ENCODE measurements at regions not wholly inside any gene's neighbourhood (a gene's known extent, or its start where the extent isn't known, plus 50 kb on each side); places are given as distances from the start of the nearest gene placed in this dataset.
"Not testable (repeated sequence)": the region's sequence is repeated elsewhere in the genome, so short reads cannot be mapped to it uniquely, and the experiment has no call there.

DNA sequence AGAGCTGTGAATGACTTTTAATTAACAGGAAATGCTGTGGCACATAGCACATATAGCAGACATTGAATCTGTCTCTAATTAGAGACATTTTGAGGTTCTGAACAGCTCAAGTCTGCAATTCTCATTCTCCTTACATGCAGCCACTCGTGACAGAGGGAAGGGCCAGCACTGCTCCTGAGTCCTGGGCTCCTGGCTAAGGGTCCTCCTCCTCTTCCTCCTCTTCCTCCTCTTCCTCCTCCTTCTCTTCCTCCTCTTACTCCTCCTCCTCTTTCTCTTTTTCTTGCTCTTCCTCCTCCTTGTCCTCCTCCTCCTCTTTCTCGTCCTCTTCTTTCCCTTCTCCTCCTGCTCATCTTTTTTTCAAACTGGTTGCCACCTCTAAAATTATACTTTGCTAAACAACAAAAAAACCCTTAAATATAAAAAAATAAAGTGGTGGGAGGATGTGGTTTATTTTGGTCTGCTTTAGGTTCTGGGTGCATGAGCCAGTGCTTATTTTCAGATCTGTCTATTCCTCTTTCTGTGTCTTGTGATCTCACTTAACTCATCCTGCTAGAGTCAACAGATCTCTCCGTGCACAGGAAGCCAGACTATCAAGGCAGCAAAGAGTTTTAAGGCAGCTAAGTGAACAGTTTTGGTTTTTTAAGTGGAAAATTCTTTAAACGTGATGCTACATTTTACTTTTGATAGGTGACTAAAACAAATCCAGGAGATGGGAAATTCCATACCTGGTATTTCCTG is 159.3 kb downstream of the CD83 start:
- DNase-seq: no peak

DNA sequence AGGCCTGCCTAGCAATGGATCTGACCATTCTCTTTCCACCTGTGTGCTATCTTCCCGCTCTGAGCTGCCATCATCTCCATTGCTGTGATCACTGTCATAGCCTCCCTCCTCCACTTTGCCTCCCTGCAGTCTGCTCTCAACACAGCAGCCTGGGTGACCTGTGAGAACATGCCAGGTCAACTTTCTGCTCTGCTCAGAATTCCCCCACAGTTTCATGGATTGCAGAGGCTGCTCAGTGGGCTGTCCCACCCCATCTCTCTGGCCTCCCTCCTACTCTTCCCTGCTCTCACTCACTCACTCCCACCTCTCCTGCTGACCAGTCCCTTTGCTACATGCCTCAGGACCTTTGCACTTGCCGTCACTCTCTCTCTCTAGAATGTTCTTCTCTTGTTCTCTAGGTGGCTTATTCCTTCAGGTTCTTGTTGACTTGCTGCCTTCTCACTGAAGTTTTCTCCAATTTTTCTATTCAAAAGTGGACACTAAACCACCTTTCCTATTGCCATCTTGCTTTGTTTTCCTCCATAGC is 159.9 kb downstream of the CD83 start:
- DNase-seq: no peak

DNA sequence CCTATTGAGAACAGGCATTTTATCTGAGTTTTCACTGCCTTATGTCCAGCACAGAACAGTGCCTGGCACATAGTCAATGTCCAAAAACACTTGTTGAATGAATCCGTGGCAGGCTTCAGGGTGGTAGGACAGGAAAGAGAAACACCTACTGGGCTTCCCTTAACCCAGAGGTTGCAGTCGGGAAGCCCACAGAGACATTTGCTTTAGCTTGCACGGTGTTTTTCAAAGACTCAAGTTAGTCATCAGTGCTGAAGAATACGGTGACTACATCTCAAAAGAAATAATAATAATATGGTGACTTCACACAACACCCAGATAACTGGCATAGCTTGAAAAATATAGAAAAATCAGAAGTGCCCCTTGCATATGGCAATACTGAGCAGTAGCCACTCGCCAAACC is 160.4 kb downstream of the CD83 start:
- DNase-seq: no peak

DNA sequence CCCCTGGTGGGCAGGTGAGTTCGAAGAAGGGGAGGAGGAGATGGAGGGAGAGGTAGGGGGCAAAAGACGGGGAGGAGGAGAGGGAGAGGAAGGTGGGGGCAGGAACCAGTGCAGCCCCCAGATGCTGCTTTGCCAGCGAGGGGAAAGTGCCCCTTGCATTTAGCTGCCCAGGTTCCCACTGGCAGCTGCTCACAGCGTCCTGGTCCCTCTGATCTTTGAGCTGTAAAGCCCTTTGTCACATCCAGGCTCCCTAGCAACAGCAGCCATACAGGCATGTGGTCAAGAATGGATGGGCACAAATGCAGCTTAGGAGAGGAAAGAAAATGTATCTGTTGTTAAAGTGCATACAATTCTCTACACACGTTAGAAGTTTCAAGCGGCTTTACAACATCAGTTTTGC is 160.9 kb downstream of the CD83 start:
- no peak for DNase-seq

DNA sequence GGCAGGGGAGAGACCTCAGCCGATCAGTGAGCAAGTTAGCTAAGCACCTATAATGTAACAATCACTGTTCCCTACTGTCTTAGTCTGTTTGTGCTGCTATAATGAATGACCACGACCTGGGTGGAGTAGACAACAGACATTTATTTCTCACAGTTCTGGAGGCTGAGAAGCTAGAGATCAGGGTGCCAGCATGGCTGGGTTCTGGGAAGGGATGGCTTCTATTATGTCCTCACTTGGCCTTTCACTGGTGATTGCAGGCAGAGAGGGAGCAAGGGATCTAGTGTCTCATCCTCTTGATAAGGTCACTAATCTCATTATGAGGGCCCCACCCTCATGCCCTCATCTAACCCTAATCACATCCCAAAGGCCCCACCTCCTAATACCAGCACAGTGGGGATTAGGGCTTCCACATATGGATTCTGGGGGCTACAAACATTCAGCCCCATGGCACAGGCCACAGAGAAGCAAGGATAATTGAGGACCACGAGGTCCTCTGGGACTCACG is 162.5 kb downstream of the CD83 start:
- no peak for DNase-seq

DNA sequence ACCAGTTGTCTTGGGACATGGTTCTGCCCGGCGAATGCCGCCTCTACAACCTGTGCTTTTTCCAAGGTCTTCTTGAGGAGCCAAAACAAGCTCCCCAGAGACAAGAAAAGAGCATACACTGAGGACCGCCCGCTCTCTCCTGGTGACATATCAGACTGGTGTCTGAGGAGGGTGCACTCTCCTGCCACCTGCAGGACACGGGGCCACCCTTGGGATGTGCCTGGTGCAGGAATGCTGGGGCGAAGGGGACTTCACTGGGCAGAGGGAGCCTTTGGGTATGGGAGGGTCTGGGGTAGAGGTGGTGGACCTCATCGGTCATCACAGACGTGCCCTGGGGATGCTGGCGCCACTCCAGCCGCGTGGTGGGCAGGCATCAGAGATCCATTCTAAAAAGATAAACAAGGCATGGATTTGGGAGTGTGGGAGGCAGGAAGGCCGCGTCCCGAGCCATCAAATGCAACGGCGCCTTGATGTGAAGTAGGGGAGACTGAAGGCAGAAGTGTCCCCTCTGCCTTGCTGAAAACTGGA is 163.3 kb downstream of the CD83 start:
- no peak for DNase-seq

DNA sequence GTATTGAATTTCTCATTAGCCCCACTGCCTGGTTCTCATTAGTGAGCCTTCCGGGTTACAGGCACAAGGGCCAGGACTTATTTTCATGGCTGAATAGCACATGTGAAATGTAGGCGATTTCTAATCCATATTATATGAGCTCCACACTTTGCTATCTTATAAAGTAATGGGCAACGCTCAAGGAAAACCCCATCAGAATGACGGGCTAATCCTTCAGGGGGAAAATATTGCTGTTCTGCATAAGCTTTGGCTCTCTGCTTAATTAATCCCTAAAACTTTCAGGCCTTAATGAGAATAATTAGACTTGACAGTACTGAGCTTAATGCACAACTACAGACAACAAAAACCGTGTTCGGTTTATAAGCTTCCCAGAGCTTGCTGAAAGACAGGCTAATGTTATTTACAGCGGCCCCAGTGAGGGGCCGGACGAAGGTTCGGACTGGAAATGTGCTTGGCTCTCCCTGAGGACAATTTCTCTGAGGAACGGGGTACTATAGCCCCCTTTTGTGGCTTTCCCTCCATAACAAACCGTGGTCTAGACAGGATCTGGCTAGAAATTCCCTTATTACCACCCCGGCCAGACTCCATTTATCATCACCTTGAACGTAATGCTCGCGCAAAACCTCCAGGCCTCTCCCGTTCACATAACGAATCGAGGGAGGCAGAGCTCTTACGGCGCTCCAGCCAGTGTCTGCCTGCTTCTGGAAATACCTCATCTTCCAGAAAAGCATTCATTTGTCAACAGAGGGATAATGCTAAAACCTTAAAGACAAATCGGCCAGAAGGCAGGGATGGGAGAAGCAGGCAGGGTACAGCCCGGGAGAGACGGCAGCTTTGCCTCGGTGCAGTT is 164.5 kb downstream of the CD83 start:
- no peak for DNase-seq

DNA sequence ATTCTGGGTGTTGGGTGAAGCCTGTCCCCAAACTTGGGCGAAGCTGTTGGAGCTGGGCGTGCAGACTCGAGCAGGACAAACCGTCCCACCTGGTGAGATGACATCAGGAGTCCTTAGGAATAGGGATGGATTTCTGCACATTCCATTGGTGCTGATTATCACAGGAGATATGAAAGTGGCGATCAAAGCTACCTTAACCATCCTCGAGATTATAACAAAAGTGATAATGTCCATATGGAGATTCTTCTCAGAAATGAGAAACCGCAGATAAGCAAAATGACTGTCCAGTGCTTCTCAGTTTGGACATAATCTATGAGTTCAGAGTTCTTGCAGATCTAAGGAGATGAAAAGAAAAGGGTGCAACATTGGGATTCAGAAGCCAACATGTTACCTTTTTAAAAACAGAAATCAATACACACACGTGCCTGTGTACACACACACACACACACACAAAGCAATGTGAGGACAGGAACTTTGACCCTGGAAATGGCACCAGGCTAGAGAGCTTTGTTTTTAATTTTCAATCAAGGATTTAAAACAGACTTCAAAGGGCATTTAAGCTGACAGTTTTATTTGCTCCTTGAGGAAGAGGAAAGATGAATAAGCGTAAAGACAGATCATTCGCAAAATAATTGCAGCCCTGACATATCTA is 165.4 kb downstream of the CD83 start:
- no peak for DNase-seq

DNA sequence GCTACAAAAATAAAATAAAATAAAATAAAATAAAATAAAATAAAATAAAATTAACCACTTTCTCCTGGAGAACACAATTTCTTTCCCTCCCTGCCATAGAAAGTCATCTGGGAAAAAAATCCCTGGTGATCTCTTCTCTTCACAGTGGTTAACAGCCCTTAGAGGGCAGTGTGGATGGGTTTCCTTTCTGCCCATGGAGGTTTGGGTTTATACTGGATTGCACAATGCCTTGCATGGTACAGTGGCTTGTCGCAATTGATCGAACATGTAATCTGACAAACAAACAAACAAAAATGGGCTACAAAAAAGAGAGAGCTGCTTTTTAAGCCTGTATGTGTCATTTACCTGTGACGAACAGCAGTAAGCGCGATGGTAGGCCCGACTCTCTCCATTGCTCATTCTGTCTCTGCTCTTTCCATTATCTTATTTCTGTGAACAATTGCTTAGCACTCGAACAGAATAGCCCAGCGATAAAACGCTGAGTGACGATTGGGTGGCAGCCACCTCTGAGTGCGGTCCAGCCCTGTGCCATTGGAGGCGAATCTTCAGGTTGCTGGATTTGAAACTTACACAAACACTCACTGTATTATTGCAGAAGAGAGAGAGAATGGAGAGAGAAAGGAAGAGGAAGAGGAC is 166.1 kb downstream of the CD83 start:
- DNase-seq: no peak

DNA sequence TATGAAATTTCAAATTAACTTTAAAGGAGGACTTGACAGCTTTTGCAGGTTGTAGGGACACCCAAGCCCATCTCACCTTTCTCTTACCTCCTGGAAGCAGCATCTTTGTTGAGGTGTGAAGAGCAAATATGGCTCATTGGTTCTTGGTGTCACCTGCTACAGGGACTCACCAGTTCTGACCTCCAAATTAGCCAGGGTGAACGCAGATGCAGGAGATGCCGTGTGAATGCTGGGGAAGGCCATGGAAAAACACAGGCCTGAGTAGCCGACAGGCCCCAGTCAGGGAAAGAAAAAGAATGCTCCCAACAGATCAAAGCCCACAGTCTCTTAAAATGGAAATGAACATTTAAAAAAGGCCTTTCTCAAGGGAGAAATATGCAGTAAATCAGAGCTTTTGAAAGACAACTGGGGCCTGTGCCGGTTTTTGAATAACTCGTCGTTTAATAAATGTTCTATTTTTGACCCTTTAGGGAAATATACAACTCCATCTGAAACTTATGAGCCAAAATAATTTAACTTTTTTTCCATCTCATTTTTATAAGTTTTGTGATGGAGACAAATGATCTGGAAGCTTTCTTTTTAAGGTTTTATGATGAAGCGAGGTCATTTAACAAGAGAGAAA is 167.5 kb downstream of the CD83 start:
- DNase-seq: no peak

DNA sequence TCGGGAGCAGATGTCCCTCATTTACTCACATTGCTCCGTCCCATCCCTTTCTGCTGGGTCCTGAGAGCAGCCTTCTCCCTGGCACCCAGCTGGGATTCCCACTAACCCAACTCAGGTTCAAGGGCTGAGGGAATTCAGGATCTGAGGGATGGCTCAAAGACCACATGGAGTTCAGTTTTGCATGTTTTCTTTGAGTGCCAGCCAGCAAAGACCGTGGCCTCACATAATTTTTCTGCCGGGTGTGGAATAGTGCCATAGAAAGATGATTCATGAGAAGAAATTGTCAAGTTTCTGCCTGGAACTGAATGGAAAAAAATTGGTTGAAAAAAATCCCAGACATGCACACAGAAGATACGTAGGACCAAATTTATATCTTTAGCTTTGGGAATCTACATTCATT is 168.6 kb downstream of the CD83 start:
- peak; percentile 76 for DNase-seq

DNA sequence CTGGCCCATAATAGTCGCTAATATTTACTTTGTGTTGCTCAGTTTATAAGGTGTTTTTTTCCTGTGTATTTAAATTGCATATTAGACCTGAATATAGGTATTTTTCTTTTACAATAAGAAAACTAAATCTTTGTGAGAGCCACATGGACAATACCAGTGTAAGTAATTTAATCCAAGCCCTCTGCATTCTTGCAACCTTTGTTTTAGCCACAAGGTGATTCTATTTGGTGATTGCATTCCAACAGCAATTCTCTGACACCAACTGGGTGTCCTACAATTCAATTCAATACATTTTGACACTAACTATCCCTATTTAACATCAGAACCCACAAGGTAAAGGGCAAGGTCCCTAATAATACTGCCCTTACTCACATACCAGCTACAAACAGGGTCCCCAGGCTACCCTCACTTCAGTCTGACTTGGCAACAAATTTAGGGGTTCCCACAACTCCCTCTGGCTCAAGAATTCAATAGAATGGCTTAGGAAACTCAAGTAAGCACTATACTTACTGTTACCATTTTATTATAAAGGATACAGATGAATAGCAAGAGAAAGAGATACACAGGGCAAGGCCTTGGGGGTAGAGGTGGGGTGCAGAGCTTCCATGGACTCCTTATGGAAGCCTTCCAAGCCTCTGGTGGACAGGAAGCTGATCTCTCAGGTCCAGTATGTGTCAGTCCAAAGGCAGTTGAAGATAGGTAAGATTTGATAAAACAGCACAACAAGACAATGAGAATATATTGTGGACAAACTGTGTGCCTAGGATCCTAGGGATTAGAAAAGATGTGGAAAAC is 169.3 kb downstream of the CD83 start:
- DNase-seq: no peak

DNA sequence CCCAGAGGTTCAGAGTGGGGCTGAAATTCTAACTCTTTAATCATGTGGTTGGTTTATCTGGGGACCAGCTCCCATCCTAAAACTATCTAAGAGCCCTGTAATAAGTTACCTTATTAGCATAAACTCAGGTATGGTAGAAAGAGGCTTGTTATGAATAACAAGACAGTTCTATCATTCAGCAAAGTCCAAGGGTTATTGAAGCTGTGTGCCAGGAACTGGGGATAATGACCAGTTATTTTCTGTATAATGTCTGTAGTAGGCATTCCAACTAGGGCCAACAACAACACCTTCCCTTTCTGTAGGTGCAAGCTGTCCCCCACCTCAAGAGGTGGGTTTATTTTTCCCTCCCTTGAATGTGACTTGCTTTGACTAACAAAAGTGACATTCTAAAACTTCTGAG is 170.1 kb downstream of the CD83 start:
- no peak for DNase-seq

DNA sequence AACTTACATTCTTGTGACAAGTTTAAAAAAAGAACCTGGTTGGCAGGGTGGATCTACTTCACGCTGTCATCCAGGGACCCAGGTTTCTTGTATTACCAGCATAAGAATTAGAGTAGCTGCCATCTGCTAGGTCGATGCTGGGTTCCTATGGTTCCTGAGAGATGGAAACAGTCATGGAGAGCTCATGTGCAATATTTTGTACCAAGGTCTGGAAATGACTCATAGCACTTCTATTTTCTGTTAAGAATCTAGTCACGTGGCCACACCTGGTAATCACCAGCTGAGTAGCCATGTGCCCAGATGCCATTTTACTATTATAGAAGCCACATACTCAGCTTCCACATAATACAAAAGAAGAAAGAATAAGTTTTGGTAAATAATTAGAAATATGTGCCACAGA is 171.3 kb downstream of the CD83 start:
- DNase-seq: no peak

DNA sequence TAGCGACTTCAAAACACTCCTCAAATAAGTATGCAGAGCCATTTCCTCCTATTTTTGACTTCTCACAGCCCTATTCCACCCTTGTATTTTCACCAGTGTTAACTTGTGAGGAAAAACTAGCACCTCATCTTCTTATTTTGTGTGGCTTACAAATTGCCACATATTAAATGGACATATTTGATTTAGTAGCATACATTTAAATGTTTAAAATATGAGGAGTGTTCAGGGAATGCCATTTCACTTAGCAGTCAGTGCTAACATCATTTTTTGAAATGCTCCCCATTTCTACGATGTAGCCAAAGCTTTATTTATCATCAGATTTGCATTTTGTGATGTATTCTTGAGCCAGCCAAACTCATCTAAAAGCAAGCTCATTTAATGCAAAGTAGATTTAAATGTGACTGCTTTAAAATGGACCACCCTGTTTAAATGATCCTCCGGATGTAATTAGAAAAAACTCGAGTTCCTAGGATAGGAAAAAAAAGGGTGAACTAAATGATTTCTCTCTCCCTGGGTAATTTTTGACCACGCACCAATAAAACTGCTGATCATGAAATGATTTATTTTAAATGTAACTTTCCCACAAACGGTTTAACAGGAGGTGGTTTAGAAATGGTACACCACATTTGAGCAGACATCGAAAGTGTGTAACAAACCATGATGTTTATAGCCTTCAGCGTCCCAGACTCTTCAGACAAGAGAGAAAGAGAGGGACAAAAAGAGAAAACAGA is 172.6 kb downstream of the CD83 start:
- no peak for DNase-seq

DNA sequence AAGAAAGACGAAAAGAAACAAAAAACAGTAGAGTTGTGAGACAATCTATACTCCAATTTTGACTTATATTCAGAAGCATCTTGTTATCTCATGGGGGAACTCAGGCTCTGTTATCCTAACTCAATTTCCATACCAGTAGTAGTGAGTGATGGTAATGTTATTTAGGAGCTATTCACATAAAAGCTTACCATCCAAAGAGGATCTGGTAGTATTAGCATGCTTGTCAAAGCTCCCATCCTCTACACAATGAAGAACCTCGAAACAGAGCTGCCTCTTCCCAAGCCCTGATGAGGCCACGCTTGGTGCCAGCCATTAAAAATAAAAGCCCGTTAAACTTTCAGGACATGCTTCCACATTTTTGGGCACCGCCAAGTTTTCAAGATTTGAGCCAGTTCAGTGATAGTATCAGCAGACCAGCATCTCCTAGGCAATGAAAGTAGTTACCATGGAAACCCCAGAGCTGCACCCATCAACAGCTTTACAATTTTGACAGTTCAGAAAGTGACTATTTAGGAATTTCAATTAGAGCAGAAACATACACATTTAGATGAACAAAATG is 173.3 kb downstream of the CD83 start:
- no peak for DNase-seq

DNA sequence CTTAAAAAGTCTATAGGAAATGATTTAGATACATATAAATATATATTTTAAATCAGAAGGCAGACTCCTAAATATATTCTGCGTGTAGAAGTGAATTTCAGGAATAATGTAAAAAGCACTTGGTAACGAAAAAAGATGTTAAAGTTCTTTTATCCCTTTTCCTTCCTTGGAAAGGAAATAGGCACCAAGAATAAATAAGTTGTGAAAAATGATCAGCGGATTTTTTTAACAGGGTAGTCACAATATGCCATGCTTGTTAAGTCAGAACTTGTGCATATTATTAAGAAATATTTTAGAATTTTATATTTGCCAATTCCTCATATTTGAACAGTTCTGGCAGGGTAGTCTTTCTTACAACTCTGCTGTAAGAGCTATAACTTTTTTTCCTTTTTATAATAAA is 173.8 kb downstream of the CD83 start:
- no peak for DNase-seq

DNA sequence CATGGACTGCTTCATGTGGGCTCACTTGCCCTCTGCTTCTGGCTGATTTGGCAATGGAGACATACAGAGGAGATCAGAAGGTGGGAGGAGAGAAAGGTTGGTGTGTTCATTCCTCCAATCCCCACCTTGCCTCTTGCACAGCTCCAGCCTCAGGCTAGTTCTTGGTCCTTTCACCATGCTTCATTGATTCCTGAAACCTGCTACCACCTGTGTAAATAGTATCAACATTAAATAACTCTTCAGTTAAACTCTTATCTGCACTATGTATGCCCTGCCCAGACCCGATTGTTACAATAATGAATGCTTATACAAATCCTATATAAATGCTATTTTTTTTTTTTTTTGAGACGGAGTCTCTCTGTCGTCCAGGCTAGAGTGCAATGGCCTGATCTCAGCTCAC is 174.5 kb downstream of the CD83 start:
- no peak for DNase-seq

DNA sequence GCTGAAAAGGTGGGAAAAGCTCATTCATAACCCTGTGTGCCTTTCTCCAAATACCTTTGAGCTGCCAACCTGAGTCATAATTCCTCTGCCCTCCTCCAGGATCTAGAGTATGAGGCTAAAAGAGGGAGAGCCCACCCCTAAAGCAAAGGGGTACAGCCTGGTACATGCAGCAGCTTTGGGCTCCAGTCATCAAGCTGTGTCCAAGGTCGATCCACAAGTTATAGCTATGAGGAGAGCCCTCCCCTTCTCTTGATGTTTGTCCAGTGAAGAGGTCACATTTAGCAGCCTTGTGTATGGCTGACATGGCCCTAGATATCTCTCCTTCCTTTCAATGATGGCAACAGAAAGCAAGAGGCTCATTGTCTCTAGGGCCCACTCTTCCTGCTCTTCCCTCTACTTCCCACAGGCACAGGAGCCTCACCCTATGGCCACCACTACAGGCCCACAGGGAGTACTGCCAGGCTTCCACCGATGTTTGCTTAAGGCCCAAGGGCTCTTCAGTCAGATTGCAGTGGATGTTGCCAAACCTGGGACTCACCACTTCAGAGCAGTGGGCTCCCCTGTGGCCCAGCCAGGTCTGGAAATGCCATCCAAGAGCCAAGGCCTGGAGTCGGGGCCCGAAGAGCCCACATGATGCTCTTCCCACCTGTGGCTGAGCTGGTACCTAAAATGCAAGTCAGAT is 176.8 kb downstream of the CD83 start:
- no peak for DNase-seq

DNA sequence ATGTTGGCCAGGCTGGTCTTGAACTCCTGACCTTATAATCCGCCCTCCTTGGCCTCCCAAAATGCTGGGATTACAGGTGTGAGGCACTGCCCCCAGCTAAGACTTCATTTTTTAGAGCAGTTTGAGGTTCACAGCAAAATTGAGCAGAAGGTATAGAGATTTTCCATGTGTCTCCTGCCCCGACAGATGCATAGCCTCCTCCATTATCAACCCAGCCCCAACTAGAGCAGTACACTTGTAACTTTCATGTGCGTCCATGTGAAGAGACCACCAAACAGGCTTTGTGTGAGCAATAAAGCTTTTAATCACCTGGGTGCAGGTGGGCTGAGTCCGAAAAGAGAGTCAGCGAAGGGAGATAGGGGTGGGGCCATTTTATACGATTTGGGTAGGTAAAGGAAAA is 179.1 kb downstream of the CD83 start:
- DNase-seq: not testable (repeated sequence)

Measured in amniotic stem cell (primary cell).